PC-9 (cell line): ENCODE measurements at regions not wholly inside any gene's neighbourhood (a gene's known extent, or its start where the extent isn't known, plus 50 kb on each side); places are given as distances from the start of the nearest gene placed in this dataset.

Experiments
- BruUV-seq: library from RNA; stranded (reverse); fragments of 400-500 nt; replicated peaks from 2 replicates; lab custom pipeline; 2021; lab: Mats Ljungman, UMichigan
- CTCF ChIA-PET: fragments of 300-600 bp; sonication (Branson Sonifier 250); formaldehyde crosslinking; loops from one replicate; lab custom pipeline; 2022; ENCODE audit warnings: antibody characterized with exemption; lab: Charles Lee
- POLR2A ChIA-PET: fragments of 300-600 bp; sonication (Branson Sonifier 250); formaldehyde crosslinking; loops from one replicate; lab custom pipeline; 2022; ENCODE audit warnings: antibody characterized with exemption; ENCODE audit not compliant: unreplicated experiment; lab: Charles Lee
- DNase-seq, 2 experiments: peaks; one replicate each; pipeline versions ENCODE4 v3.0.0 to v3.0.0-alpha.2; 2015 to 2022; ENCODE audit warnings: mixed read lengths in 1 of 2
- H2AFZ ChIP-seq: fragments of 200-600 bp; sonication (generic); 2 replicates; pipeline ENCODE4 v1.8.1; 2017; ENCODE audit warnings: antibody characterized with exemption
- H3F3A ChIP-seq: fragments of 200-600 bp; sonication (generic); 2 replicates; pipeline ENCODE4 v1.8.1; 2017; ENCODE audit warnings: antibody characterized with exemption, mild to moderate bottlenecking, low read depth; ENCODE audit not compliant: insufficient read depth
- H3K27ac ChIP-seq: fragments of 200-600 bp; sonication (generic); 2 replicates; pipeline ENCODE4 v1.6.1; 2016; ENCODE audit warnings: mixed run types
- H3K27me3 ChIP-seq: fragments of 200-600 bp; sonication (generic); 2 replicates; pipeline ENCODE4 v1.6.1; 2016; ENCODE audit warnings: low read depth, mixed run types; ENCODE audit not compliant: insufficient read depth
- H3K36me3 ChIP-seq: fragments of 200-600 bp; sonication (generic); 2 replicates; pipeline ENCODE4 v1.6.1; 2016; ENCODE audit warnings: low read depth, mixed run types
- H3K4me1 ChIP-seq: fragments of 200-600 bp; sonication (generic); replicated peaks from 2 replicates; pipeline ENCODE4 v1.6.1; 2016; ENCODE audit warnings: mixed run types; ENCODE audit not compliant: insufficient read depth
- H3K4me2 ChIP-seq: fragments of 200-600 bp; sonication (generic); 2 replicates; pipeline ENCODE4 v1.6.1; 2017; ENCODE audit warnings: mixed run types
- H3K4me3 ChIP-seq: fragments of 200-600 bp; sonication (generic); 2 replicates; pipeline ENCODE4 v1.6.1; 2016; ENCODE audit warnings: mixed run types
- H3K79me2 ChIP-seq: fragments of 200-600 bp; sonication (generic); 2 replicates; pipeline ENCODE4 v1.6.1; 2017; ENCODE audit warnings: low read depth, mixed run types
- H3K9me2 ChIP-seq: fragments of 200-600 bp; sonication (generic); 2 replicates; pipeline ENCODE4 v1.8.1; 2017; ENCODE audit warnings: mild to moderate bottlenecking; ENCODE audit not compliant: insufficient read depth
- H3K9me3 ChIP-seq: fragments of 200-600 bp; sonication (generic); 2 replicates; pipeline ENCODE4 v1.8.1; 2016; ENCODE audit warnings: low read depth; ENCODE audit not compliant: insufficient read depth
- H4K20me1 ChIP-seq: fragments of 200-600 bp; sonication (generic); 2 replicates; pipeline ENCODE4 v1.8.1; 2017; ENCODE audit not compliant: insufficient read depth
- EZH2 ChIP-seq: fragments of 200-600 bp; sonication (generic); IDR thresholded peaks from 2 replicates; pipeline ENCODE4 v1.8.0; 2017; ENCODE audit warnings: antibody characterized with exemption, low read depth
- intact Hi-C: fragments of 100-400 bp; cut with micrococcal nuclease; formaldehyde crosslinking; loops from one replicate; pipeline ENCODE4 v1.10.0; 2022; ENCODE audit not compliant: unreplicated experiment
- TF ChIP-seq, protein P1 (sequence below): fragments of 200-600 bp; sonication (generic); conservative IDR thresholded peaks from 2 replicates; pipeline ENCODE4 v1.6.1; 2017; ENCODE audit warnings: mixed run types, antibody characterized with exemption, mild to moderate bottlenecking, moderate library complexity

DNA sequence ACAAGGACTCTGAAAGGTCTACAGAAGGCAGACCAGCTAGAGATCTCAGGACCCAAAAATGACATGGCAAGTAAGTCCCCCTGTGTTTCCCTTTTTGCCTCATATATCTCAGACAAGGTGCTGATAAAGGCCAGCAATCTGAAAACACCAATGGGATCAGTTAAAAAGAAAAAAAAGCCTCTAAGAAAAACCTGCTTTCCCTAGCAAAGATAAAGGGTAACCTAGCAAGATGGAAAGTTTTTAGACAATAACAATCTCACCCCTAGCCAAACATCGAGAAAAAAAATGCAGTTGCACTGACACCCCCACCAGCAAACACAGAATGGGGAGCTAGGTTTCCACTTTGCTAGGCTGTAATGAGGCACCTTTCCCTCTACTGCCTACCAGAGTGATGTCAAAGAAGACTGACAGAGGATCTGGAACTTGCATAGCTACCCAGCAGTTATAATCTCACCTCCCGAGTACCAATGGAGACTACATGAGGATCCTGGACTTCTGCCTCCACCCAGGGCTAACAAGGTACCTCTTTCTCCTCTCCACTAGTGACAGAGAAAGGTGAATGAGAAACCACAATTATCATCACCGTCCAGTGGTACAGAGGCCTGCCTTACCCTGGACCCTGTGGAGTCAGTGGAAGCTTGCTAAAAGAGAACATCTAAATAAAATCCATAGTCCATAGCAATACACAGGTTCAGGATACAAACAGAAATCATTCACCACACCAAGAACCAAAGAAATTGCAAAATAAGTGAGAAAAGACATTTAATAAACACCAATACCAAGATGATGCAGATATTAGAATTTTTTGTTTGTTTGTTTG, 240.8 kb downstream of the ARHGAP12 start:
- intact Hi-C loops = no loop called here
- no peaks in the 10 kb centered on the region for H3K79me2 ChIP-seq
- ChIA-PET CTCF (no interaction called here), POLR2A (no interaction called here)
- H3K9me3 ChIP-seq = peaks cover 4% of the 10 kb centered on the region; the same call in 1 of the 2 replicates
- no peak for DNase-seq
- no peaks in the 10 kb centered on the region for H3F3A ChIP-seq
- no peak overlapping the region for H3K4me3 ChIP-seq
- no peaks in the 10 kb centered on the region for H3K4me1 ChIP-seq
- H4K20me1 ChIP-seq = no peaks in the 10 kb centered on the region
- no peak overlapping the region for H3K27ac ChIP-seq
- H2AFZ ChIP-seq = no peak overlapping the region
- TF ChIP-seq EZH2 = no peak
- TF ChIP-seq, protein P1, sequence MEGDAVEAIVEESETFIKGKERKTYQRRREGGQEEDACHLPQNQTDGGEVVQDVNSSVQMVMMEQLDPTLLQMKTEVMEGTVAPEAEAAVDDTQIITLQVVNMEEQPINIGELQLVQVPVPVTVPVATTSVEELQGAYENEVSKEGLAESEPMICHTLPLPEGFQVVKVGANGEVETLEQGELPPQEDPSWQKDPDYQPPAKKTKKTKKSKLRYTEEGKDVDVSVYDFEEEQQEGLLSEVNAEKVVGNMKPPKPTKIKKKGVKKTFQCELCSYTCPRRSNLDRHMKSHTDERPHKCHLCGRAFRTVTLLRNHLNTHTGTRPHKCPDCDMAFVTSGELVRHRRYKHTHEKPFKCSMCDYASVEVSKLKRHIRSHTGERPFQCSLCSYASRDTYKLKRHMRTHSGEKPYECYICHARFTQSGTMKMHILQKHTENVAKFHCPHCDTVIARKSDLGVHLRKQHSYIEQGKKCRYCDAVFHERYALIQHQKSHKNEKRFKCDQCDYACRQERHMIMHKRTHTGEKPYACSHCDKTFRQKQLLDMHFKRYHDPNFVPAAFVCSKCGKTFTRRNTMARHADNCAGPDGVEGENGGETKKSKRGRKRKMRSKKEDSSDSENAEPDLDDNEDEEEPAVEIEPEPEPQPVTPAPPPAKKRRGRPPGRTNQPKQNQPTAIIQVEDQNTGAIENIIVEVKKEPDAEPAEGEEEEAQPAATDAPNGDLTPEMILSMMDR = no peak
- no peaks in the 10 kb centered on the region for H3K36me3 ChIP-seq
- H3K9me2 ChIP-seq = no peaks in the 10 kb centered on the region
- H3K4me2 ChIP-seq = no peak overlapping the region
- no TSS peak for BruUV-seq
- H3K27me3 ChIP-seq = no peaks in the 10 kb centered on the region

DNA sequence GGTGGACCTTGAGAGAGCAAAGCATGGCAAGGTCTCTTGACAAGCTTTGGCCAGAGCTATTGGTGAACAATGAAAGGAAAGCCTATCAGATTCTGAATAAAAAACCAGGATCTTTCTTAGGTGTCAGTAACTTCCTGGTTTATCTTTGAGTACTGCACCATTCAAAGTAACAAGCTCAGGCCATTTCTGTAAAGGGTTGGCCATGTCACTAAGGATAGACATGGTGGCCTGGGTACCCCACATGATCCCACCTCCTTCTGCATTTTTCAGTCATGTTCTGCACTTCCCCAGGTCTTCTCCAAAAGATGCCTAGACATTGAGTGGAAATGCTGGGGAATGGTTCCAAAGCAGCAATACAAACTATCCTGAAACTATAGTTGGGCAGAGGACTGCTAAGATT, 242.0 kb downstream of the ARHGAP12 start:
- H3K4me2 ChIP-seq = no peak overlapping the region
- no peak overlapping the region for H3K27ac ChIP-seq
- no peak overlapping the region for H2AFZ ChIP-seq
- BruUV-seq = no TSS peak
- no peaks in the 10 kb centered on the region for H3K36me3 ChIP-seq
- POLR2A ChIA-PET = no interaction called here
- H3K9me2 ChIP-seq = no peaks in the 10 kb centered on the region
- no peak overlapping the region for H3K4me3 ChIP-seq
- H3F3A ChIP-seq = no peaks in the 10 kb centered on the region
- H3K79me2 ChIP-seq = no peaks in the 10 kb centered on the region
- no peak for DNase-seq
- CTCF ChIA-PET = no interaction called here
- TF ChIP-seq, protein P1 = no peak
- no peak for TF ChIP-seq EZH2
- intact Hi-C loops = no loop called here
- no peaks in the 10 kb centered on the region for H3K27me3 ChIP-seq
- H3K9me3 ChIP-seq = peaks cover 4% of the 10 kb centered on the region; the same call in 1 of the 2 replicates
- H4K20me1 ChIP-seq = no peaks in the 10 kb centered on the region
- no peaks in the 10 kb centered on the region for H3K4me1 ChIP-seq

DNA sequence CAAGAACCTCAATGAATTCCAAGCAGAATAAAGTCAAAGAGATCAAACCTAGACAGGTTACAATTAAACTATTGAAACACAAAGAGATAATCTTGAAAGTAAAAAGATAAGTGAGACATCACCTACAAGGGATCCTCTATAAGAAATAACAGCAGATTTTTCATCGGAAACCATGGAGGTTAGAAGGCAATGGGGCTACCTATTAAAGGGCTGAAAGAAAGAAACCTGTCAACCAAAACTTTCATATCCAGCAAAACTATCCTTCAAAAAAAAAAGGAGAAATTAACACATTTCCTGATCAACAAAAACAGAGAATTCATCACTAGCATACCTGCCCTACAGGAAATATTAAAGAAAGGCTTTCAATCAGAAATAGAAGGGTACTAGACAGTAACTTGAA, 244.9 kb downstream of the ARHGAP12 start:
- CTCF ChIA-PET = no interaction called here
- TF ChIP-seq EZH2 = no peak
- TF ChIP-seq, protein P1 = no peak
- 0 out of 2 replicates have a peak, but pooled peaks cover 4% of the 10 kb centered on the region for H3K9me3 ChIP-seq
- no peak overlapping the region for H3K27ac ChIP-seq
- no peaks in the 10 kb centered on the region for H3F3A ChIP-seq
- H3K27me3 ChIP-seq = no peaks in the 10 kb centered on the region
- POLR2A ChIA-PET = no interaction called here
- no peaks in the 10 kb centered on the region for H3K36me3 ChIP-seq
- no peak overlapping the region for H3K4me3 ChIP-seq
- H3K79me2 ChIP-seq = no peaks in the 10 kb centered on the region
- H2AFZ ChIP-seq = no peak overlapping the region
- no peaks in the 10 kb centered on the region for H4K20me1 ChIP-seq
- H3K4me1 ChIP-seq = no peaks in the 10 kb centered on the region
- H3K4me2 ChIP-seq = no peak overlapping the region
- no peaks in the 10 kb centered on the region for H3K9me2 ChIP-seq
- intact Hi-C loops = no loop called here
- DNase-seq = no peak
- no TSS peak for BruUV-seq
